A673 (cell line): ENCODE measurements at regions not wholly inside any gene's neighbourhood (a gene's known extent, or its start where the extent isn't known, plus 50 kb on each side); places are given as distances from the start of the nearest gene placed in this dataset.
"Not testable (repeated sequence)": the region's sequence is repeated elsewhere in the genome, so short reads cannot be mapped to it uniquely, and the experiment has no call there.

ENCODE experiments used
- BruUV-seq: library from RNA; stranded (reverse); fragments of 400-500 nt; replicated peaks from 2 replicates; lab custom pipeline; 2021; lab: Mats Ljungman, UMichigan
- CTCF ChIA-PET: fragments of 300-600 bp; sonication (Branson Sonifier 250); formaldehyde crosslinking; loops from one replicate; lab custom pipeline; 2022; ENCODE audit warnings: antibody characterized with exemption; lab: Charles Lee
- POLR2A ChIA-PET: fragments of 300-600 bp; sonication (Branson Sonifier 250); formaldehyde crosslinking; loops from one replicate; lab custom pipeline; 2022; ENCODE audit warnings: antibody characterized with exemption; ENCODE audit not compliant: low non-redundant PET; lab: Charles Lee
- DNase-seq: peaks from one replicate; pipeline ENCODE4 v3.0.0-alpha.2; 2015; ENCODE audit warnings: low spot score
- H3K27ac ChIP-seq: fragments of 200-600 bp; sonication (generic); 2 replicates; pipeline ENCODE4 v1.5.1; 2016; ENCODE audit warnings: mixed run types, low read depth, mild to moderate bottlenecking, mixed read lengths, antibody characterized with exemption, low read length; ENCODE audit not compliant: poor library complexity, severe bottlenecking
- H3K27me3 ChIP-seq: fragments of 200-600 bp; sonication (generic); replicated peaks from 2 replicates; pipeline ENCODE4 v1.6.1; 2017; ENCODE audit warnings: mixed run types, low read depth, mild to moderate bottlenecking, mixed read lengths, antibody characterized with exemption, low read length; ENCODE audit not compliant: insufficient read depth, poor library complexity
- H3K36me3 ChIP-seq: fragments of 200-600 bp; sonication (generic); 2 replicates; pipeline ENCODE4 v1.6.1; 2016; ENCODE audit warnings: mixed run types, mild to moderate bottlenecking, mixed read lengths, antibody characterized with exemption, low read length; ENCODE audit not compliant: insufficient read depth, poor library complexity, severe bottlenecking
- H3K4me1 ChIP-seq: fragments of 200-600 bp; sonication (generic); 2 replicates; pipeline ENCODE4 v1.6.1; 2017; ENCODE audit warnings: mixed run types, mild to moderate bottlenecking, mixed read lengths, antibody characterized with exemption, low read length; ENCODE audit not compliant: insufficient read depth, poor library complexity, severe bottlenecking
- H3K4me3 ChIP-seq: fragments of 200-600 bp; sonication (generic); 2 replicates; pipeline ENCODE4 v1.5.1; 2016; ENCODE audit warnings: low read depth, mixed run types, mild to moderate bottlenecking, mixed read lengths, low read length; ENCODE audit not compliant: poor library complexity, severe bottlenecking
- H3K9me3 ChIP-seq: fragments of 200-600 bp; sonication (generic); 2 replicates; pipeline ENCODE4 v1.6.1; 2016; ENCODE audit warnings: mixed run types, low read depth, mild to moderate bottlenecking, mixed read lengths, antibody characterized with exemption, low read length; ENCODE audit not compliant: poor library complexity, severe bottlenecking
- CTCF ChIP-seq: fragments of 300-800, 200-600 bp; sonication (generic); conservative IDR thresholded peaks from 2 replicates; pipeline ENCODE4 v1.5.1; 2017; ENCODE audit warnings: low read depth, mild to moderate bottlenecking, antibody characterized with exemption, low read length, moderate library complexity, mixed read lengths
- EZH2 ChIP-seq: fragments of 200-600 bp; sonication (generic); IDR thresholded peaks from 2 replicates; pipeline ENCODE4 v1.6.1; 2017; ENCODE audit warnings: borderline replicate concordance, low read depth, mild to moderate bottlenecking, mixed read lengths, antibody characterized with exemption, low read length; ENCODE audit not compliant: poor library complexity, severe bottlenecking
- intact Hi-C: fragments of 100-400 bp; cut with micrococcal nuclease; formaldehyde crosslinking; loops from one replicate; pipeline ENCODE4 v1.10.0; 2022; ENCODE audit not compliant: unreplicated experiment

GRCh38 chr6:74597266-74597665 lies 608.6 kb downstream of the COL12A1 start:
- ChIA-PET CTCF (no interaction called here), POLR2A (interaction anchor here (0.5 kb wide), 1 partner anchor 162 kb away, joined by 12 read pairs; no protein-coding TSS in a partner anchor)
- H3K27me3 ChIP-seq, result no peaks in the 10 kb centered on the region
- peaks cover 4% of the 10 kb centered on the region for H3K4me1 ChIP-seq
- no peaks in the 10 kb centered on the region for H3K36me3 ChIP-seq
- no peak overlapping the region for H3K4me3 ChIP-seq
- no TSS peak for BruUV-seq
- peak; percentile 62 for DNase-seq
- intact Hi-C loops, result no loop called here
- TF ChIP-seq EZH2, result no peak
- no peak for TF ChIP-seq CTCF
- no peaks in the 10 kb centered on the region for H3K9me3 ChIP-seq
- H3K27ac ChIP-seq, result no peak overlapping the region

GRCh38 chr6:74596588-74596987 lies 609.3 kb downstream of the COL12A1 start:
- POLR2A ChIA-PET, result no interaction called here
- Histone ChIP-seq H3K4me3 (no peak overlapping the region), H3K9me3 (no peaks in the 10 kb centered on the region), H3K4me1 (no peaks in the 10 kb centered on the region), H3K36me3 (no peaks in the 10 kb centered on the region), H3K27me3 (no peaks in the 10 kb centered on the region), H3K27ac (no peak overlapping the region)
- intact Hi-C loops, result no loop called here
- TF ChIP-seq CTCF, result no peak
- TF ChIP-seq EZH2, result no peak
- no peak for DNase-seq
- BruUV-seq, result no TSS peak
- CTCF ChIA-PET, result no interaction called here

- H3K9me3 ChIP-seq, intact Hi-C loops, H3K27me3 ChIP-seq, H3K4me3 ChIP-seq, H3K36me3 ChIP-seq, H3K27ac ChIP-seq, BruUV-seq, CTCF ChIA-PET, DNase-seq, H3K4me1 ChIP-seq, POLR2A ChIA-PET: not testable (repeated sequence)
These were observed 611.5 kb downstream of the COL12A1 start for GRCh38 chr6:74594350-74594749.

GRCh38 chr6:74588094-74588832 lies 617.6 kb downstream of the COL12A1 start:
- H3K27ac ChIP-seq, result no peak overlapping the region
- BruUV-seq, result no TSS peak
- intact Hi-C loops, result no loop called here
- ChIA-PET CTCF (no interaction called here), POLR2A (no interaction called here)
- H3K27me3 ChIP-seq, result no peaks in the 10 kb centered on the region
- no peaks in the 10 kb centered on the region for H3K9me3 ChIP-seq
- H3K4me3 ChIP-seq, result no peak overlapping the region
- no peak for DNase-seq
- H3K36me3 ChIP-seq, result no peaks in the 10 kb centered on the region
- TF ChIP-seq EZH2 (no peak), CTCF (no peak)
- no peaks in the 10 kb centered on the region for H3K4me1 ChIP-seq
